GM12801 (cell line): ENCODE measurements at regions not wholly inside any gene's neighbourhood (a gene's known extent, or its start where the extent isn't known, plus 50 kb on each side); places are given as distances from the start of the nearest gene placed in this dataset.

Experiments
- CTCF ChIP-seq: IDR thresholded peaks from one replicate; pipeline ENCODE4 v1.5.1; 2011; ENCODE audit warnings: control low read depth; ENCODE audit not compliant: insufficient read length; ENCODE audit errors: extremely low read depth

- no peak for TF ChIP-seq CTCF
Observed at GRCh38 chr13:95380468-95381211, 79.4 kb upstream of the ABCC4 start.

- TF ChIP-seq CTCF: no peak
Observed at GRCh38 chr13:95381212-95381527, 79.9 kb upstream of the ABCC4 start.

- no peak for TF ChIP-seq CTCF
Observed at GRCh38 chr13:95382411-95382810, 81.2 kb upstream of the ABCC4 start.

GRCh38 chr13:95382916-95383315 is 81.7 kb upstream of the ABCC4 start:
- TF ChIP-seq CTCF: no peak

GRCh38 chr13:95385373-95385772 is 84.1 kb upstream of the ABCC4 start:
- TF ChIP-seq CTCF: no peak

GRCh38 chr13:95385798-95386197 is 84.5 kb upstream of the ABCC4 start:
- TF ChIP-seq CTCF: no peak

- TF ChIP-seq CTCF: no peak
Observed at GRCh38 chr13:95386370-95386769, 85.1 kb upstream of the ABCC4 start.
